ENCODE measurements at regions not wholly inside any gene's neighbourhood (a gene's known extent, or its start where the extent isn't known, plus 50 kb on each side); places are given as distances from the start of the nearest gene placed in this dataset.

DNA sequence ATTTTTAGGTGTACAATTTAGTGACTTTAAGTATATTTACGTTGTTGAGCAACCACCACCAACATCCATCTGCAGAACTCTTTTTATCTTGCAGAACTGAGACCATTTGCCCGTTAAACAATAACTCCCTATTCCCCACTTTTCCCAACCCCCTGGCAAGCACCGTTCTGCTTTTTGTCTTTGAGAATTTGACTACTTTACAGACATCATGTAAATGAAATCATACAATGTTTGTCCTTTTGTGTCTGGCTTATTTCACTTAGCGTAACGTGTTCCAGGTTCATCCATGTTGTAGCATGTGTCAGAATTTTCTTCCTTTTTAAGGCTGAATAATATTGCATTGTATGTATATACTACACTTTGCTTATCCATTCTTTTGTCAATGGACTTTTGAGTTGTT, 201.5 kb downstream of the DACT1 start:
- TF ChIP-seq, protein P1, sequence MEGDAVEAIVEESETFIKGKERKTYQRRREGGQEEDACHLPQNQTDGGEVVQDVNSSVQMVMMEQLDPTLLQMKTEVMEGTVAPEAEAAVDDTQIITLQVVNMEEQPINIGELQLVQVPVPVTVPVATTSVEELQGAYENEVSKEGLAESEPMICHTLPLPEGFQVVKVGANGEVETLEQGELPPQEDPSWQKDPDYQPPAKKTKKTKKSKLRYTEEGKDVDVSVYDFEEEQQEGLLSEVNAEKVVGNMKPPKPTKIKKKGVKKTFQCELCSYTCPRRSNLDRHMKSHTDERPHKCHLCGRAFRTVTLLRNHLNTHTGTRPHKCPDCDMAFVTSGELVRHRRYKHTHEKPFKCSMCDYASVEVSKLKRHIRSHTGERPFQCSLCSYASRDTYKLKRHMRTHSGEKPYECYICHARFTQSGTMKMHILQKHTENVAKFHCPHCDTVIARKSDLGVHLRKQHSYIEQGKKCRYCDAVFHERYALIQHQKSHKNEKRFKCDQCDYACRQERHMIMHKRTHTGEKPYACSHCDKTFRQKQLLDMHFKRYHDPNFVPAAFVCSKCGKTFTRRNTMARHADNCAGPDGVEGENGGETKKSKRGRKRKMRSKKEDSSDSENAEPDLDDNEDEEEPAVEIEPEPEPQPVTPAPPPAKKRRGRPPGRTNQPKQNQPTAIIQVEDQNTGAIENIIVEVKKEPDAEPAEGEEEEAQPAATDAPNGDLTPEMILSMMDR (IDR thresholded peaks at IDR 0.05): no peak

DNA sequence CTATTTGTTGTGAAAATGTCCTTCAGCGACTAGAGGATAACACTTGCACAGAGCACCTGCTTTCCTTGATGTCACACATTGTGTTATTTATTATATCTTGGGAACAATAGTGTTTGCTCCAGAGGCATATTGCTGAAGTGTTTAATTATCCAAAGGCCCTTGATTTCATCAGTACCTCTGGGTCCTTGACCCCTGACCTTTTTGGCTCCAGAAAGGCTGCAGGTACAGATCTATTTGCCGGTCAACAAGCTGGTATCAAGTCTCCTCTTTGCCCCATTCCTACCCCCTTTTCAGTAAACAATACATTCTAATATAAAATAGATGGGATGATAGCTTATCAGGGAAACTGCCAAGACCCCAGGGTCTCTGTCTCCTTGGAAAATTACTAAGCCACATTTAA, 206.8 kb downstream of the DACT1 start:
- TF ChIP-seq, protein P1 (IDR thresholded peaks at IDR 0.05): no peak

GRCh38 chr14:58846682-58847465, 209.1 kb downstream of the DACT1 start:
- TF ChIP-seq, protein P1 (IDR thresholded peaks at IDR 0.05): no peak

DNA sequence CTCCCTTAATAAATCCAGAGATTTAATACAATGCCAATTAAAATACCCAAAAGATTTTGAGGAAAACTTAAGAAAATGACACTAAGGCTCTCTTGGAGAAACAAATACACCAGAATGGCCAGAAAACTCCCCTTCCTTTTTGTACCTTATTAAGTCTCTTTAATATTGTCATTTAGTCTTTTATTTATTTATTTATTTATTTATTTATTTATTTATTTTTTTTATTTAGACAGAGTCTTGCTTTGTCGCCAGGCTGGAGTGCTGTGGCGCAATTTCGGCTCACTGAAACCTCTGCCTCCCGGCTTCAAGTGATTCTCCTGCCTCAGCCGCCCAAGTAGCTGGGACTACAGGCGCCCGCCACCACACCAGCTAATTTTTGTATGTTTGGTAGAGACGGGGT, 210.6 kb downstream of the DACT1 start:
- TF ChIP-seq, protein P1 (IDR thresholded peaks at IDR 0.05): no peak

- TF ChIP-seq, protein P1 (IDR thresholded peaks at IDR 0.05): no peak
Observed at GRCh38 chr14:58849601-58850000, 211.8 kb downstream of the DACT1 start.

- TF ChIP-seq, protein P1 (IDR thresholded peaks at IDR 0.05): no peak
Observed at GRCh38 chr14:58850011-58850410, 212.2 kb downstream of the DACT1 start.

DNA sequence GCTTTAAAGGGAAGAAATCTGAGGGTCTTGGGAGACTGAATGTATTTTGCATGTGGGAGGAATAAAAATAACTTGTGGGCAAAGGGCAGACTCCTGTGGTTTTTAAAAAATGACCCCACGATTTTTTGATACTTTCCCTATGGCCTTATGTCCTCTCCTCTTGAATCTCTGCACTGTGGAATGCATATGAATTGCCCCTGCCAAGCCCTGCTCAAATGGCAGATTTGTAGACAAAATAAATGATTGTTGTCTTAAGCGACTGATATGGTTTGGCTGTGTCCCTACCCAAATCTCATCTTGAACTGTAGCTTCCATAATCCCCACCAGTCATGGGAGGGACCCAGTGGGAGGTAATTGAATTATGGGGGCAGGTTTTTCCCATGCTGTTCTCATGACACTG, 223.8 kb downstream of the DACT1 start:
- TF ChIP-seq, protein P1 (IDR thresholded peaks at IDR 0.05): no peak

Measured in LNCAP (cell line).